Suppressor macrophage treated with lipopolysaccharide for 1 hour (primary cell): ENCODE measurements at regions not wholly inside any gene's neighbourhood (a gene's known extent, or its start where the extent isn't known, plus 50 kb on each side); places are given as distances from the start of the nearest gene placed in this dataset.

ENCODE experiments used
- DNase-seq, 3 donors: peaks; one replicate each; pipeline ENCODE4 v3.0.0-alpha.2; 2020 to 2022

DNA sequence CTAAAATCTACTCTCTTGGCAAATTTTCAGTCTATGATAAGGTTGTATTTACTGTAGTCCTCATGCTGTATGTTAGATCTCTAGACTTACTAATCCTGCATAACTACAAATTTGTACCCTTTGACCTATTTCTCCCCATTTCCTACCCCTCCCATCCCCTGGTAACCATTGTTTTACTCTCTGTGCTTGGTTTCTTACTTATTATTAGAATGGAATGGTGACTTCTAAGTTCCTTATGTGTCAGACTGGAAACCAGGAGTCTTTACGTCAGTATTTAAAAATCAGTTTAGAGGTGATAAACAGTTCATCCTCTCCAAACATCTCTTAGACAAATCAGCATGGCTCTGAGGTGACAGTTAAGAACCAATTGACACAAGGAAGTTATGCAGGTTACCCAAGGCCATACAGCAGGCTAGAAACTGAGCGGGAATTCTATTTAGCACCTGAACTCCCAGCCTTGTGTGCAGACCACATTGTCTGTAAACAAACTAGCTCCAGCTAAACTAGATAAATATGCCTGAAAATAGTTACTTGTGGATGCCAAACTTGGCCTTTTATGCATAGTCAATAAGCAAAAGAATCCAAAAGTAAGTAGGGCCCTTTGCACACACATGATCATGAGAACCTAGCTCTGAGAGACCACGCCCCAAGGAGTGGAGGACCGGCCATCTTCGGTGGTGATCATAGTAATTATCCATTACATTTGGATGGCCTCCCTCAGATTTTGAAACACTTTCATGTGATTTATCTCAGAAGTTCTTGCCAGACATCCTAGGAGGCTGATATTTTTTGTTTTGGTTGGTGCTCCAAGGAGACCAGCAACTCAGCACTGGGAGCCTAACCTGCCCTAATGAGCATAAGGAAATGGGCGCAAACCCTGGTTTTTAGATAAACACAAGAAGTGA, 72.3 kb upstream of the BOC start:
- DNase-seq: no peak

DNA sequence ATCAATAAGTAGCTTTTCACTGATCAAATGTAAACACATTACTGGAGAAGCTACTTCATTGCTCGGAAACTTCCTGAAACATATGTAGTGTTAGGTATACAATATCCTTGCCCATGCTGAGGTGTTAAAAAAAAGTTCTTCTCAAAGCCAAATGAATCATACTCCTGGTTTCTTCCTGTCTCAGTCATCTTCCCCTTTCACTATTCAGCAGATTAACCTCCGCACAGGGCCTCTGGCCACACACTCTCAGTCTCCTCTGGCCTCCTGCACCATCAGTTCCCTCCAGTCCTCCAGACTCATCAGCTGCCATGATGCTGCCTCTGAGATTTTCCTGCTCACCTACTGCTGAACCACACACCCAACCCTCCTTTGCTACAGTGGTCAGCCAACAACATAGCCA, 70.5 kb upstream of the BOC start:
- peak; percentile 51 to 65 (median 59) for DNase-seq

DNA sequence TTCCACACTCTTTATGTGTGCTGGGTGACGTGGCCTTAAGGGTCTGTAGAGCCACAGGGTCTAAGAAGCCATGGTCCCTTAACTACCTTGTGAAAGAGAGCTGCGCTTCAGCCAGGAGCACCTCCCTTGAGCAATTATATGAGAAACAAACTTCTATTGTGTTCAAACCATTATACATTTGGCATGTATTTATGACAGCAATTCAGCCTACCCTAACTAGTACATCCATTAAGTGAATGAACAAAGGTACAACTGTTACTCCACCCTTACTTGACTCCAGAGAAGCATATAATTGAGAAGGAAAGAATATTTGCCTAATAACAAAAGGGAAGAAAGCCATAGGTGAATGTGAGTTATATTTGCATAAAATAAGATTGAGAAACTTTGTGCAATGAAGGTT, 69.8 kb upstream of the BOC start:
- no peak for DNase-seq

DNA sequence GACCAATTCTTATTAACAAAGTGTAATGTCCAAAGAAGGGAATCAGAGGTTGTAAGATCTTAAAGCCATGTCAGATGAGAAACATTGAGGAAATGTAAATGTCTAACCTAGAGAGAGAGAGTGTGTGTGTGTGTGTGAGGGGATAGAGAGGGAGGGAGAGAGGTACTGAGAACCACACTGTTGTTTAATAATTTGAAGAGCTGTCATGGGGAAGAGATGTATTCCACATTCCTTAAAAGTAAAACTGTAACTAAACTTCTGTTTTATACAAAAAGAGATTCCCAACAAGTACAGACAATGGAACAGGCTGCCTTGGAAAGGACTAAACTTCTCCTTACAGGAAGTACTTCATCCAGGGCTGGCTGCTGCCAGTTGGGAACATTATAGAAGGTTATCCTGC, 68.9 kb upstream of the BOC start:
- no peak for DNase-seq

DNA sequence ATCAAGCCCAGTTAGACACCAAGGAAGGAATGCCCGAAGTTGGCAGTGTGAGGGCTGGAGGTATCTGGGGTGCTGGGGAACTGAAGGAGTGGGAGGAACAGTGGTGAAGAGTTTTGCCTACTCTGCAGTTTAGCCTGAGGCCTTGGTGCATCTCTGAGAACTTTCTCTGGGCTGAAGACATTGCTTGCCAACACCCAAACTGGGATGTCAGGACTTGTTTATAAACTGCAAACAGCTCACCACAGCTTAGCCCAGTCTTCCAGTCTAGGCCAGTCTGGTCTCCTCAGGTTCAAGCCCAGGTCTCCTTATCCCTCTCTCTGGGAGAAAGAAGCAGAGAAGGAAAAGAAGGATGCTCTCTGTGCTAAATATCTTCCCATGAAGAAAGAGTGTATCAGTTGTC, 68.0 kb upstream of the BOC start:
- DNase-seq: no peak

DNA sequence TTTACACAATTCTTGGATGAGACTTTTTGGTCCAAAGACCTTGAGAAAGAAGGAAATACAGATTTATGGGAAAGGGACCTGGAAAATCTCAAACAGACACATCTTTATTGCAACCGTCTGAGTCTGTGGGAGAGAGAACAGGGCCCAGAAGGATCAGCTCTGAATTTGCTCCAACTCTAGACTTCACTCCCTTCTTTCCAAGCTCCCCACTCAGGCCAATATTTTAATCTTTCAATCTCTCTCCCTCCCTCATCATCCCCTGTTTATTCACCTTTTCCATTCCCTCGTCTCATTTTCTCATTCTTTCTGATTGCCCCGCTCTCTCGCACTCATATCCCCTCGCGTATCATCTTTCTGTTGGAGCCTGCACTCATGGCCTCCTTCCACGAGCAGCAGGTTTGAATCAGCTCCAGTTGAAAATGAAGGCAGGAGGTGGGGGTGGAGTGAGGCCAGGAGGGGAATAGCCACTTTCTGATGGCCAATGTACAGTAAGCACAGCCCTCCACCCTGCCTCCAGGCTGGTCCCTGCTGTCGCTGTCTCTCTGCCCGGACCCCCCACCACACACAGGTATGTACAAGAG, 63.6 kb upstream of the BOC start:
- no peak for DNase-seq

DNA sequence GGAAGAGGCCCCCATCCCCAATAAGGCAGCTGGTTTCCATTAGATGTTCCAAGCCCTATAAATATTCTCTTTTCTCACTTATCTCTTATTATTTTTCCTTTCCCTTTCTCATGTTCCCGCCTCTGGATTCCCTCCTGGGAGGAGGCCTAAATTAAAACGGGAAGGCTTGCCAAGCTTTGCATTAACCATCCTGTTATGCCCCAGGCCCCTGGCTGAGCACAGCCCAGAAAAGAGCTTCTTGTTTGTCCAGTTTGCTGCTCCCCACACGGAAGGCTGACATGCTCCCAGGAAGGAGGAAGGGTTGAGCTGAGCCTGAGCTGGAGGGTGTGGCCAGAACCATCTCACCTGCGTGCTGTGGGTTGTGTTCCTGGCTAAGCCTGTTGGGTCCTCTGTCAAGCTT, 63.1 kb upstream of the BOC start:
- no peak for DNase-seq

DNA sequence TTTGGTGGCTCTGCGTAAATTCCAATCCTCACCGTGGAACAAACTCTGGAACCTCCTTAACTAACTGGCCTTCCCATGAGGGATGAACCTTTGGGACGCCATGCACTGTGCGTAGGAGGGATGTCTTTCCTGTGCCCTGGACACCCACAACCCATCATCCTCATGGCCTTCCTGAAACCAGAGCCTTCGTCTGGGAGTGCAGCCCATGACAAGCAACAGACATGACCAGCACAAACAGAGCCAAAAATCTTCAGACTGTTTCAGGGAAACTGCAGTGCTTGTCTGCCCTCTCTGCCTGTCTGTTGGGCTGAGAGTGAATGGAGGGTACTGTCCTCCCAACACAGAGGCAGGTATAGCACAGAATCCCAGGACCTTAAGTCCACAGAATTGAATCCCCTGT, 61.1 kb upstream of the BOC start:
- DNase-seq: no peak

DNA sequence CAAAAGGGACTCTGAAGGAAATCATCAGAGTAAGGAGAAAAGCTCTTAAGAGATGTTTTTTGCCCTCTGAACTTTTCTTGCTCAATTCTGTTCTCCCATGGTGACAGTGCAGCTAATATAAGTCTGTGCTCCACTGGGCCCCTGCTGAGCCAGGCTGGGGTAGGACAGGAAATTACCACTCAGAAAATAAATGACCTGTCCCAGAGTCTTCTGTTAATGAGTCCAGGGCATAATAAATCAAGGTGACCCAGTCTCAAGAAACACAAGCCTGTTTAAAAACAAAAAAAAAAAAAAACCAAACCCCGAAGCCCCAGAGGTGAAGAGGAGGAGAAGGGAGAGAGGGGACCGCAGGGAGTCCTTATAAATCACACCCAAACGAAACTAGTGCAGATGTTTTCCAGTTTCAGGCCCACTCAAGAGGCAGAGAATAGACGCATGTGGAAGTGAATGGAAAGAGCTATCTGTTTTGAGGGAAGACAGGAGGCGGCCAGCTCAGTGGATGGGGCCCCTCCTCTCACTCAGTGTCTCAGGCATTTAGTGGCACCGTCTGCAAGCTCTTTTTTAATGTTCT, 59.8 kb upstream of the BOC start:
- no peak for DNase-seq

DNA sequence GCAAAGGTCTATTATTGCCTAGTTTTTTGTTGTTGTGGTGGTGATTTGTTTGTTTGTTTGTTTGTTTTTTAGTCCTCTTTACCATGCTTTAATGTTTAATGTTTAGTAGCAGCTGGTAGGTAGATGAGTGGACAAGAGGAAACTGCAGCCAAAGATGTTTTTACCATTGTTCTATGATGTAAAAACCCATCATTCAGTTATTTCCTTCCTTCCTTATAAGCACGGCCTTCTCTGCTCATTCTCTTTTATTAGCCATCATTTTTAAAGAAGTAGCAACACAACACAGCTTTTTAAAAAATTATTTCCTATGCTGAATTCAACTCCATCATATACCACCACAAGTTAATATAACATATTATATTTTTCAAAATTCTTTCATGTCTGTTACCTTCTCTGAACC, 58.5 kb upstream of the BOC start:
- no peak for DNase-seq

DNA sequence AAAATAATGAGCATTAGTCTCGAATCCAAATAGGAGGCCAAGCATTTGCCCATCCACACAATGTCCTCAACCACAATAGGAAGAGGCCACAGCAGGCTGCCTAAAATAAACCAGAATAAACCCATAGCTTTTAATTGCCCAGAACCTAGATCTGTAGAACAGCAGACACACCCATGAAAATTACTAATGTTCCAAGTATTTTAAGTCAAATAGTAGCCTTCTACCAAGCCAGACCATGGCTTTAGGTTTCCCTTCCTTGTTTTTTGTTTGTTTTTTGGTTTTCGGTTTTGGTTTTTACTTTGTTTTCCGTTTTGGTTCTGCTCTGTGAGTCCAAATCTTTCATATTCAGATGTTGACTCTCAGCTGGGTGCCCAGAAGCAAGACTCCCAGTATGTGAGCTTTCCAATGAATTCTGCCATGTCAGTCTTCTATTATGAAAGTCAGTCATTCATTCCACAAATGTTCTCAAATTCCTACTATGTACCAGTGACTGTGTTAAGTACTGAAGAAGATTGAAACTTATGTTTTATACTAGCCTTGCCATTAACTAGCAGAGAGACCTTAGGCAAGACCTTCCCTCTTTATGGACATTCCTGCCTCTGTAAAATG, 57.8 kb upstream of the BOC start:
- DNase-seq: peak in 1 of 3 donors; percentile 22

DNA sequence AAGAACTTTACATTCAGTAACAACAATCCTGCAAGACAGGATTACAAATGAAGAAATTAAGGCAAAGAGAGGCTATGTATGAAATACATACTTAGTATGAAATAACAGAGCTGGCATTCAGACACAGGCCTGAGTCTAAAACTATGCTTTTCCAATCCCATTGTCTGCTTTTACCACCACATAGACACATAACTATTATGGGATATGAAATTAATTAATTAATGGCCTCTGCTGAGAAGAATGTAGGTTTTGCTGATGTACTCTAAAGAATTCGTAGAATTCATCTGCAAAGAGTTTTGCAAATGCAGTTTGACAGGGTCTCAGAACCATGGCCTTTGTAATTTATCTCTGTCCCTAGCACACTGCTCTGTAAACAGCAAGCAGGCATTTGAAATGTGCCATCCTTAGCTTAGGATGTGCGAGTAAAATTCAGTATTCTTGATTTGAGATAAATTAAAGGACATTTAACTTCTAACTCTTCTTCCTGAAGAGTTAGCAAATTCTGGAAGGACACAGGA, 54.5 kb upstream of the BOC start:
- DNase-seq: no peak

DNA sequence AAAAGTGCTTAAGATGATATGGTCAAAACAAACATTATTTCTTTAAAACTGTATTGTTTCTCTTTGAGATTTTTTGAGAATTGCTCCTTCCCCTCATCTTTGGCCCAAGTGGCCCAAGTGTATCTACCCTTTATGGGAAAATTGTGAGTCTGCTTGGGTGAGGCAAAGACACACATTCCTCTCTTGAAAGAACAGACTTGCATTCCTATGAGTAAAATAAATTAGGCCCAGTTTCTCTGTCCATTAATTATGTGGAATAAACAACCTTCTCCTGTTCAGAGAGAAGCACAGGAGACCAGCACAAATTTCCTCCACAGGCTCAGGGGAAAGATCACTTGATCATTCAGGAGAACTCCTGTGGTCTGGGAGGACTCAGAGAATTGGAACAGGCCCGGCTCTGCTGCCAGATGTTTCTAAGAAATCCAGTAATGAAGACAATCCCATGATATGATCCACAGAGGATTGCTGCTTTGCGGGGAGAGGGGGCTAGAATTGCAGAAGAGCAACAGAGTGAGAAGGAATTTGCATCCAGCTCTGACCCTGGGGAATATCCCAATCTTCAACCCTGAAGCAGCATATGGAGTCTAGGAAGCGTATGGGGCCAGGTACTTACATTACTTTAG, 53.8 kb upstream of the BOC start:
- DNase-seq: no peak

DNA sequence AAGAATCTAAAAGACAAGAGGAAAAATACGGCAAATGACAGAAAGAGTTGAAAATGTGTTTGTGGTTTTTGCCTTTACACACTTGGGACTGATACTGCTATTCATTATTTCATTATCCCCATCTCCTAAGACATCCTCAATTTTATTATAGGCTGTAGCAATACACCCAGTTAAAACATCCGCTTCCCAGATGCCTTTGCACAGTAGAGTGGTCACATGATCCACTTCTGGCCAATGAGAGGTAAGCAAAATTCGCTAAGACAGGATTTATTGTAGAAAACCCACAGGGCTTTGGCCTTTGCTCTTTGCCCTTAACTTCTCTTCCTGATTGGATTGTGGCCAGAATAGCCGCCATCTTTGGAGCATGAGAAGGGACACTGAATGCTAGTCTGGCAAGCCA, 53.2 kb upstream of the BOC start:
- no peak for DNase-seq
